LNCAP (cell line): ENCODE measurements at regions not wholly inside any gene's neighbourhood (a gene's known extent, or its start where the extent isn't known, plus 50 kb on each side); places are given as distances from the start of the nearest gene placed in this dataset.

Source experiments
- TF ChIP-seq, protein P1 (sequence below): fragments of 450-650 bp; IDR thresholded peaks from 2 replicates; pipeline ENCODE4 v1.5.1; 2017; ENCODE audit warnings: mild to moderate bottlenecking

DNA sequence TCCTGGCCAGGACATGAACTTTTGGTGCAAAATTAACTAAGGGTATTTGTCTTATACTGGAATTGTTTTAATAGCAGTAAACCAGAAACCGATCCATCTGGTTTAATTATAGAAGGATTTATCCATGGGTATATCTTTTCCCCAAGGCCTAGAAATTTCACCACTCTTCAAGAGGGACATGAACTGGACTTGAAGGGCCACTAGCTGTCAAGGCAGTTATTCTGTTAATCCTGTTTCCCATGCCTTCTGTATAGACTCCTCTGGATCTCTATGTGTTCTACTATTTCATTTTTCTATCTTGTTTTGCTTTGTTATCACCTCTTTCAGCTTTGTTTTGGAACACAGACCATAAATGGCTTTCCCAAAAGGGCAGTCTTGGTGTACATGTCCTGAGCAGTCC, 467.6 kb downstream of the KIF4B start:
- TF ChIP-seq, protein P1, sequence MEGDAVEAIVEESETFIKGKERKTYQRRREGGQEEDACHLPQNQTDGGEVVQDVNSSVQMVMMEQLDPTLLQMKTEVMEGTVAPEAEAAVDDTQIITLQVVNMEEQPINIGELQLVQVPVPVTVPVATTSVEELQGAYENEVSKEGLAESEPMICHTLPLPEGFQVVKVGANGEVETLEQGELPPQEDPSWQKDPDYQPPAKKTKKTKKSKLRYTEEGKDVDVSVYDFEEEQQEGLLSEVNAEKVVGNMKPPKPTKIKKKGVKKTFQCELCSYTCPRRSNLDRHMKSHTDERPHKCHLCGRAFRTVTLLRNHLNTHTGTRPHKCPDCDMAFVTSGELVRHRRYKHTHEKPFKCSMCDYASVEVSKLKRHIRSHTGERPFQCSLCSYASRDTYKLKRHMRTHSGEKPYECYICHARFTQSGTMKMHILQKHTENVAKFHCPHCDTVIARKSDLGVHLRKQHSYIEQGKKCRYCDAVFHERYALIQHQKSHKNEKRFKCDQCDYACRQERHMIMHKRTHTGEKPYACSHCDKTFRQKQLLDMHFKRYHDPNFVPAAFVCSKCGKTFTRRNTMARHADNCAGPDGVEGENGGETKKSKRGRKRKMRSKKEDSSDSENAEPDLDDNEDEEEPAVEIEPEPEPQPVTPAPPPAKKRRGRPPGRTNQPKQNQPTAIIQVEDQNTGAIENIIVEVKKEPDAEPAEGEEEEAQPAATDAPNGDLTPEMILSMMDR, result no peak

DNA sequence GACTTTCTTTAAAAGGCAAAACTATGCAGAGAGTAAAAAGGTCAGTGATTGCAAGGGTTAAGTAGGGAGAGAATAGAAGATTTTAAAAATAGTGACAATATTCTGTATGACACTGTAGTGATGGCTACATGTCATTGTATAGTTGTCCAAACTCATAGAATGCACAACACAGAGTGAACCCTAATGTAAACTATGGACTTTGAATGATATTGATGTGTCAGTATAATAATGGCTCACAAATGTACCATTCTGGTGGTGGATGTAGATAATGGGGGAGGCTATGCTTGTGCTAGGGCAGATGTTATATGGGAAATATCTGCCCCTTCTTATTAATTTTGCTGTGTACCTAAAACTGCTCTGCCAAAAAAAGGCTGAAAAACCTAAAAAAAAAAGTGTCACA, 468.9 kb downstream of the KIF4B start:
- TF ChIP-seq, protein P1, result no peak

DNA sequence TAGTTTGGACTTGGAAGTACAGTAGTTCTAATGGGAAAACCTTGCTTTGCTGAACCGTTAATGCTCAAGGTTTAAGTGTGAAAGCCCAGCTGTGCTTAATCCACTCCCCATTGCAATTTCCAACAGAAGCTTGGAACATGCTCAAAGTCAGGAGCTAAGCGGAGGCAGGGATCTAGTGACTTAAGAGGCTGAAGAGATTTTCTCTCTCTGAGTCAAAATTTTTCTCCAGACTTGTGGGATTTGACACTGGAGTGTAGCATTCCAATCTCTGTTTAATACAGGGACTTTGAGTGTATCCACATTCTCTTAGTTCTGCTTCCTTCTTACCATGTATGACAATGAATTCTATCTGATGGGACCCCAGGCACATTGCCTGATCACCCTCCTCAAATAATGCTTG, 471.8 kb downstream of the KIF4B start:
- TF ChIP-seq, protein P1, result no peak

DNA sequence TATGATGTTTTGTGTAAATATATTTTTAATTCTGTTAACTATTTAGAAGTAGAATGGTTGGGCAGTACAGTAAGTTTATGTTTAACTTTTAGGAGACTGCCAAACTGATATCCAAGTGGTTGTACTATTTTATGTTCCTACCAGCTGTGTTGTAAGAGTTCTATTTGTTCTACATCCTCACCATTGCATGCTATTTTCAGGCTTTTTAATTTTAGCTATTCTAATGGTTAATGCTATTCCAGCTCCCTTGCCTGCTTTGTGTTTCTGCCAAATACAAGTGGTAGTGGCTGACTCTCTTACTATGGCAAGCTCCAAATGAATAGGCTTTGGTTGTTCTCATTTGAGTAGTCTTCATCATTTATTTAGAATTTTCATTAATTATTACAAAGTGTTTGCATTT, 476.4 kb downstream of the KIF4B start:
- TF ChIP-seq, protein P1, result no peak

DNA sequence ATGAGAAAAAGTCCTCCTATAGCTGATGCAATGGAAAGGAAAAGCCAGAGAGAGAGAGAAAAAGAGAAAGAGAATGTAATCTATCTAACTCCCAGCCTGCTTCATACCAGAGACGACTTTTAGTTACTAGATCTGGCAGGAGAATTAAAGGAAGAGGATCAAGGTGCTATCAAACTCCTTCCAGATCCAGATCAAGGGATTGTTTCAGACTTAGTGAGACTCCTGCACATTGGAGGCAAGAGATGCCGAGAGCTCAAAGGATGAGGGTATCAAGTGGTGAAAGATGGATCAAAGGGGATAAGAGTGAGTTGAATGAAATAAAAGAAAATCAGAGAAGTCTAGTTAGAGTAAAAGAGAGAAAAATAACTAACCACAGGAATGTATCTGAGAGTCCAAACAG, 478.6 kb downstream of the KIF4B start:
- TF ChIP-seq, protein P1, result no peak

DNA sequence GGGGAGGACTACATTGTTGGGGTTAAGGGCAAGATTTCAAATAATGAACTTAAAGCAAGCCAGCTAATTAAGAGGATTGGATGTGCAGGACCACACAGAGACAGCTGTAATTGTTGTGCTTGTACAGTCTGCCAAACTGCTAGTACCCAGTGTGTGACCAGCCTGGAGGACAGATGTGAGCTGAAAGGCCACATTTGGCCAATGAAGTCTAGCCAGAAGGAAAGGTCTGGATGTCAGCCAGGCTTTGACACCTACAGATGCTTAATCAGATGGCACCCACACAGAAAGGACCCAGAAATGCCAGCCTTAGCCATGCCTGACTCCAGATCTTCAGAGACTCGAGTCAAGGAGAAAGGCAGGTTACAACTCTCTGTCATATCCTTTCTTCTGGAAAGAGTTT, 491.1 kb downstream of the KIF4B start:
- TF ChIP-seq, protein P1, result no peak

DNA sequence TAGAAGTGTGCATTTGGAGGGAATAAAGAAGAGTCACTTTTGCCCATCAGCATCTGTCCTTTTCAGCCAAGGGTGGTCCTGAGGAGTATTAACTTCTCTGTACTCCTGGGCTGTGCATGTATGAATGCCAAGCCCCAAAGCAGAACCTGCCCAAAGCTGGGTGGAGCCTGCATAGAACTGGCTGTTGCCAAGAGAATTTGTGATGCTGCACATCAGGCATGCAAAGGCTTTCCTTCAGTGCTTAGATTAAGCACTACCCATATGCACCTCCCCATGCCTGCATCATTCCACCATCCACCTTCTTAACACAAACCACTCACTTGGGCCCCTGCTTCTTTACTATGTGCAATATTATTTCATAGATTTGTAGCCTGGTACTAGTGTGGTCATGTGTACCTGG, 493.8 kb downstream of the KIF4B start:
- TF ChIP-seq, protein P1, result no peak

DNA sequence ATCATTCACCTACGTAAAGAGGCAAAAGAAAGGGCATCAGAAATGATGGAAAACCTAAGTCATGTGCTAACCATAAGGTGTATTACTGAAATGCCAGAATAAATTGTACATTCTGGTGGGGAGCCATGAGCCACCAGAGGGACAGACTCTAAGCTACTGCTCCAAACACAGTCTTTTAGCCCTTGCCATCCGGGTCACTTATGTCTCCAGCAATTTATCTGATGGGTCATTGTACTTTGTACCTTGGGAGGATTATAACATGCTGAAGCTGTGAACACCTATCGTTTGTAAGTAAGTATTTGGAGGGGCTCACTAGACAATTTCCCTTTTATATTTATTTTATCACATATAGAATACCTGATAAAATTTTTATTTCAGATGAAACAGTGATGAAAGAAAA, 495.1 kb downstream of the KIF4B start:
- TF ChIP-seq, protein P1, result no peak
